ENCODE measurements at regions not wholly inside any gene's neighbourhood (a gene's known extent, or its start where the extent isn't known, plus 50 kb on each side); places are given as distances from the start of the nearest gene placed in this dataset.

DNA sequence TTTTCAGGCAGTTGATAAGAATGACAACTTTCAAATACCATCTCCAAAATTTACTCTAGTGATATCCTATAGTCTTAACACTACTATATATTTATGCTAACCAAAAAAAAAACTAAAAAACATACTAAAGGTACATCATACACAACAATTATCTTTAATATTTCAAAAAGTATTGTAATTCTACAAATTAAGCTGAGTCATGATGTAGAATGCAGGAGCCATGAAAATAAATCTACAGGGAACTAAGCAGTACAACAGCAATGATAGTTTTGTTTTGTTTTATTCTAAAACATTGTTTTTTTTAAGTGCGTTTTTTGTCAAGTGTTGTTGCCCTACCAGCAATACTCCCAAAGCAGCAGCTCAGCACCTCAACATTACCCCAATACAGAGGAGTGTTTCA, 314.3 kb downstream of the FSIP2 start:
- intact Hi-C loops (cut with DNase I; ENCODE audit: low total_unique reads), result no loop called here
- H3K9me3 ChIP-seq, result no peaks in the 10 kb centered on the region
- no peak overlapping the region for H3K27ac ChIP-seq
- H3K4me1 ChIP-seq, result no peaks in the 10 kb centered on the region
- no peak for TF ChIP-seq POLR2A (IDR thresholded peaks at IDR 0.05)
- TF ChIP-seq, protein P1, sequence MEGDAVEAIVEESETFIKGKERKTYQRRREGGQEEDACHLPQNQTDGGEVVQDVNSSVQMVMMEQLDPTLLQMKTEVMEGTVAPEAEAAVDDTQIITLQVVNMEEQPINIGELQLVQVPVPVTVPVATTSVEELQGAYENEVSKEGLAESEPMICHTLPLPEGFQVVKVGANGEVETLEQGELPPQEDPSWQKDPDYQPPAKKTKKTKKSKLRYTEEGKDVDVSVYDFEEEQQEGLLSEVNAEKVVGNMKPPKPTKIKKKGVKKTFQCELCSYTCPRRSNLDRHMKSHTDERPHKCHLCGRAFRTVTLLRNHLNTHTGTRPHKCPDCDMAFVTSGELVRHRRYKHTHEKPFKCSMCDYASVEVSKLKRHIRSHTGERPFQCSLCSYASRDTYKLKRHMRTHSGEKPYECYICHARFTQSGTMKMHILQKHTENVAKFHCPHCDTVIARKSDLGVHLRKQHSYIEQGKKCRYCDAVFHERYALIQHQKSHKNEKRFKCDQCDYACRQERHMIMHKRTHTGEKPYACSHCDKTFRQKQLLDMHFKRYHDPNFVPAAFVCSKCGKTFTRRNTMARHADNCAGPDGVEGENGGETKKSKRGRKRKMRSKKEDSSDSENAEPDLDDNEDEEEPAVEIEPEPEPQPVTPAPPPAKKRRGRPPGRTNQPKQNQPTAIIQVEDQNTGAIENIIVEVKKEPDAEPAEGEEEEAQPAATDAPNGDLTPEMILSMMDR (IDR thresholded peaks at IDR 0.05), result no peak
- DNase-seq, result no peak
- H3K36me3 ChIP-seq, result no peaks in the 10 kb centered on the region
- no peaks in the 10 kb centered on the region for H3K27me3 ChIP-seq
- H3K4me3 ChIP-seq, result no peak overlapping the region

GRCh38 chr2:186058614-186059013, 320.0 kb downstream of the FSIP2 start:
- Histone ChIP-seq H3K27me3 (no peaks in the 10 kb centered on the region), H3K36me3 (no peaks in the 10 kb centered on the region), H3K9me3 (no peaks in the 10 kb centered on the region), H3K27ac (no peak overlapping the region), H3K4me3 (no peak overlapping the region), H3K4me1 (no peaks in the 10 kb centered on the region)
- no peak for DNase-seq
- no peak for TF ChIP-seq POLR2A (IDR thresholded peaks at IDR 0.05)
- TF ChIP-seq, protein P1 (IDR thresholded peaks at IDR 0.05), result no peak
- intact Hi-C loops (cut with DNase I; ENCODE audit: low total_unique reads), result no loop called here

- Histone ChIP-seq H3K27ac (no peak overlapping the region), H3K36me3 (no peaks in the 10 kb centered on the region), H3K4me3 (no peak overlapping the region), H3K9me3 (no peaks in the 10 kb centered on the region), H3K4me1 (no peaks in the 10 kb centered on the region), H3K27me3 (no peaks in the 10 kb centered on the region)
- DNase-seq, result no peak
- TF ChIP-seq, protein P1 (IDR thresholded peaks at IDR 0.05), result no peak
- TF ChIP-seq POLR2A (IDR thresholded peaks at IDR 0.05), result no peak
- intact Hi-C loops (cut with DNase I; ENCODE audit: low total_unique reads), result no loop called here
Measured at GRCh38 chr2:186059096-186059495, 320.5 kb downstream of the FSIP2 start.

DNA sequence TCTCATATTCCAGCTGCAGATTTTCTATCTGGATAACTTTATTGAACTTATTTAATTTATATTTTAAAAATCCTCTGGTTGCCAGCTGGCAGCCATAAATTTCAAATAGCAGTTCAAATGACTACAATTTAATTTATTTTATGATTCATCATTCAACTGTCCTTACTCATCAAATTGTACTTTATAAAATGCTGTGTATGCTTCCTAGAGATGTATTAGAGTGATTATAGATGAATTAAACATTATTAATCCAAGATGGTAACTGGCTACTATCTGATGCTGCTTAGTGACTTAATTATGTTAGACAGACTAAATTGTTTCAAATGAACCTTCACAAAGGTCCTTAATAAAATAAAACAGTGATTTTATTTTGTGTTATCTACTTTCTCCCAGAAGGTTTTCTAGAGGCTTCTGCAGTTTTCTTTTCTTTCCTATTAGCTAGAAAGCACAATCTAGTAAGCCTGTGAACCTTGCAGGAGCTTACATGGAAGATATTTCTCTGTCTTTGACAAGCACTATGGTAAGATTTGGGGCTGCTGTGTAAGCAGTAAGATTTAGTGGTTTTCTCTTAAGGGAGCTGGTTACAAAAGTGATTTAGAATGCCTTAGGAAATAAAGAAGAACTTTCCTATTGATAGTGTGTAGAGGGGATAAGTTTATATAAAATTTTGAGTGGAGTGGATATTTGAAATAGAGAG, 322.3 kb downstream of the FSIP2 start:
- intact Hi-C loops (cut with DNase I; ENCODE audit: low total_unique reads), result no loop called here
- Histone ChIP-seq H3K27ac (no peak overlapping the region), H3K9me3 (no peaks in the 10 kb centered on the region)

DNA sequence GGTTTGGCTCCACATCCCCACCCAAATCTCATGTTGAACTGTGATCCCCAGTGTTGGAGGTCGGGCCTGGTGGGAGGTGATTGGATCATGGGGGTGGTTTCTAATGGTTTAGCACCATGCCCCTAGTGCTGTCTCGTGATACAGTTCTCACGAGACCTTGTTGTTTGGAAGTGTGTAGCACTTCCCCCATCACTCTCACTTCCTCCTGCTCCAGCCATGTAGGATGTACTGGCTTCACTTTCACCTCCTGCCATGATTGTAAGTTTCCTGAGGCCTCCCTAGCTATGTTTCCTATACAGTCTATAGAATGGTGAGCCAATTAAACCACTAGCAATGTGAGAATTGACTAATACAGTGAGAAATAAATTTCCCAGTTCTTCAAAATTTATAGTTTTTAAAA, 325.9 kb downstream of the FSIP2 start:
- intact Hi-C loops (cut with DNase I; ENCODE audit: low total_unique reads), result no loop called here
- DNase-seq, result no peak
- no peak overlapping the region for H3K4me3 ChIP-seq
- H3K4me1 ChIP-seq, result no peaks in the 10 kb centered on the region
- H3K27me3 ChIP-seq, result no peaks in the 10 kb centered on the region
- no peaks in the 10 kb centered on the region for H3K36me3 ChIP-seq
- no peak overlapping the region for H3K27ac ChIP-seq
- TF ChIP-seq, protein P1 (IDR thresholded peaks at IDR 0.05), result no peak
- TF ChIP-seq POLR2A (IDR thresholded peaks at IDR 0.05), result no peak
- H3K9me3 ChIP-seq, result no peaks in the 10 kb centered on the region

More for the DNA sequence above, 322.3 kb downstream of the FSIP2 start:
- no peak for DNase-seq
- TF ChIP-seq POLR2A (IDR thresholded peaks at IDR 0.05), result no peak
- TF ChIP-seq, protein P1 (IDR thresholded peaks at IDR 0.05), result no peak
- Histone ChIP-seq H3K4me1 (no peaks in the 10 kb centered on the region), H3K36me3 (no peaks in the 10 kb centered on the region), H3K4me3 (no peak overlapping the region), H3K27me3 (no peaks in the 10 kb centered on the region)
